ENCODE measurements at regions not wholly inside any gene's neighbourhood (a gene's known extent, or its start where the extent isn't known, plus 50 kb on each side); places are given as distances from the start of the nearest gene placed in this dataset.

DNA sequence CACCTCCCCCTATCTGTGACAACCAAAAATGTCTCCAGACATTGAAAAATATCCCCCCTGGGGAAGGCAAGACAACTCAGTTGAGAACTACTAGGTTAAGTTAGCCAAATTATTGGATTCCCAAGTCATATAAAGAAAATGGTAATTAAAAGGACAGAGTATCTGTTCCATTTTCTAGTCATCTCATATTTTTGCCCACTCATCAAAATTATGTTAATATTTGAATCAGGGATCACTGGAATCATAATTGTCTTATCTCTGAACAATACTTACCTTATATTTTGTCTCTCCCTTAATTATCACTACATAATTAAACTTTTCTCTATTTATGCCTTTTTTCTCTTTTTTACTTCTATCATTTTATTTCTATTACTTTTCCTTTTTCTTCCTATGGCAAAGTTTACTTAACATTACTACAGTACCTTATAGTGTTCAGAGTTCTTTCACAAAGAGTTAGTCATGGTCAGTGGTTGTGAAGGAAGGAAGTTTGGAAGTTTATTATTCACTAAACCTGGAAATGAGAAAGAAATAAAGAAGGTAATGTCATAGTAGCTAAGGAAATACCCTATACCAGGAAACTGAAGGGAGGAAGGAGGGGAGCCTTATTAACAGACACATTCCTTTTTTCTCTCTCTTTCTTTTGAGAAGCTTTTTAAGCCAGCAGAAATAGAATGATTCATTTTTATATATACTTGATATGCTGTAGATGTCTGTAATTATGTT lies 332.9 kb downstream of the COL12A1 start:
- TF ChIP-seq POLR2A (IDR thresholded peaks at IDR 0.05), result no peak
- TF ChIP-seq, protein P1, sequence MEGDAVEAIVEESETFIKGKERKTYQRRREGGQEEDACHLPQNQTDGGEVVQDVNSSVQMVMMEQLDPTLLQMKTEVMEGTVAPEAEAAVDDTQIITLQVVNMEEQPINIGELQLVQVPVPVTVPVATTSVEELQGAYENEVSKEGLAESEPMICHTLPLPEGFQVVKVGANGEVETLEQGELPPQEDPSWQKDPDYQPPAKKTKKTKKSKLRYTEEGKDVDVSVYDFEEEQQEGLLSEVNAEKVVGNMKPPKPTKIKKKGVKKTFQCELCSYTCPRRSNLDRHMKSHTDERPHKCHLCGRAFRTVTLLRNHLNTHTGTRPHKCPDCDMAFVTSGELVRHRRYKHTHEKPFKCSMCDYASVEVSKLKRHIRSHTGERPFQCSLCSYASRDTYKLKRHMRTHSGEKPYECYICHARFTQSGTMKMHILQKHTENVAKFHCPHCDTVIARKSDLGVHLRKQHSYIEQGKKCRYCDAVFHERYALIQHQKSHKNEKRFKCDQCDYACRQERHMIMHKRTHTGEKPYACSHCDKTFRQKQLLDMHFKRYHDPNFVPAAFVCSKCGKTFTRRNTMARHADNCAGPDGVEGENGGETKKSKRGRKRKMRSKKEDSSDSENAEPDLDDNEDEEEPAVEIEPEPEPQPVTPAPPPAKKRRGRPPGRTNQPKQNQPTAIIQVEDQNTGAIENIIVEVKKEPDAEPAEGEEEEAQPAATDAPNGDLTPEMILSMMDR (IDR thresholded peaks at IDR 0.05), result no peak

Measured in vagina (tissue), 2 donors.